ENCODE measurements at regions not wholly inside any gene's neighbourhood (a gene's known extent, or its start where the extent isn't known, plus 50 kb on each side); places are given as distances from the start of the nearest gene placed in this dataset.

DNA sequence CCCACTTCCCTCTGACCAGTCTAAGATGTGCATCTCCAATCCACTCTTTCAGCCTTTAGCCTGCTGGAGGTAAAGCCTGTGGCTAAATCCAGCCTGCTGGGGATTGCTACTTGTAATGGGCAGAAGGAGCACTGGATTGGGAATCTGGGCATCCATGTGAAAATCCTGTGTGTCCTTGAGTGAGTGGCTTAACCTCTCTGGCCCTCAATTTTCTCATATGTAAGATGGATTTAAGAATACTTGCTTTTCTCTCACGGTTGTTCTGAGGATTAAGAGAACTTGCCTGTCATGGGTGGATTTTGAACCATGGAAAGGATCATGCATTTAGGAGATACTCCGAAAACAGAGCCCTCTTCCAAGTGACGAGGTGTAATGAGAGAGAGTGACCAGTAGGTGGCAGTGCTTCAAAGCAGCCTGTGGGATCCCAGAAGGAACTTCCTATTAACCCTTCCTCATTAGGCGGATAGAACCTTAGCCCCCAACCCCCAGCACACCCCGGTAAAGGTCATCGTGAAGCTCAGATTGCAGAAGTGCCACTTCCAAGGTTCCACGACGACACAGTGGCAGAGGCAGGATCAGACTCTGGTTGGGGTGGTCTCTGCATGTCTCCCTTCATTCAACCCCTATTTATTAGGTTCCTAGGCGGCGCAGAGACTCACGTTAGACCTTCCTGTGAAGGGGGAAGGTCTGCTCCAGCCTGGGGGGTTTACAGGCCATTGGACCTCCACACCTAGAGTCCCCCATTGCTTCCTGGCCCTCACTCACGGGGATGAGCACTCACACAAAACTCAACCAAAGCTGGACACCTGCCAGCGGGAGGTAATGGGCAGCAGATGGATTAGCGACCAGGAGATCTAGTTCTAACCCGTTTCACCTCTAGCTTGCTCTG is 68.7 kb upstream of the ZNF618 start:
- Histone ChIP-seq H3K27me3 (no peaks in the 10 kb centered on the region), H3K9me3 (no peaks in the 10 kb centered on the region), H3K4me1 (peaks cover 0 to 10% (median 0%) of the 10 kb centered on the region in 4 donors), H3K4me3 (peak overlapping the region in 2 of 4 donors; percentile 13 to 33), H3K36me3 (no peaks in the 10 kb centered on the region), H3K27ac (no peak overlapping the region)
- TF ChIP-seq, protein P1, sequence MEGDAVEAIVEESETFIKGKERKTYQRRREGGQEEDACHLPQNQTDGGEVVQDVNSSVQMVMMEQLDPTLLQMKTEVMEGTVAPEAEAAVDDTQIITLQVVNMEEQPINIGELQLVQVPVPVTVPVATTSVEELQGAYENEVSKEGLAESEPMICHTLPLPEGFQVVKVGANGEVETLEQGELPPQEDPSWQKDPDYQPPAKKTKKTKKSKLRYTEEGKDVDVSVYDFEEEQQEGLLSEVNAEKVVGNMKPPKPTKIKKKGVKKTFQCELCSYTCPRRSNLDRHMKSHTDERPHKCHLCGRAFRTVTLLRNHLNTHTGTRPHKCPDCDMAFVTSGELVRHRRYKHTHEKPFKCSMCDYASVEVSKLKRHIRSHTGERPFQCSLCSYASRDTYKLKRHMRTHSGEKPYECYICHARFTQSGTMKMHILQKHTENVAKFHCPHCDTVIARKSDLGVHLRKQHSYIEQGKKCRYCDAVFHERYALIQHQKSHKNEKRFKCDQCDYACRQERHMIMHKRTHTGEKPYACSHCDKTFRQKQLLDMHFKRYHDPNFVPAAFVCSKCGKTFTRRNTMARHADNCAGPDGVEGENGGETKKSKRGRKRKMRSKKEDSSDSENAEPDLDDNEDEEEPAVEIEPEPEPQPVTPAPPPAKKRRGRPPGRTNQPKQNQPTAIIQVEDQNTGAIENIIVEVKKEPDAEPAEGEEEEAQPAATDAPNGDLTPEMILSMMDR (IDR thresholded peaks at IDR 0.05) = peak; percentile 47 to 84 (median 78)
- TF ChIP-seq POLR2A (IDR thresholded peaks at IDR 0.05) = no peak
- DNase-seq = peak in 1 of 3 donors; percentile 80

DNA sequence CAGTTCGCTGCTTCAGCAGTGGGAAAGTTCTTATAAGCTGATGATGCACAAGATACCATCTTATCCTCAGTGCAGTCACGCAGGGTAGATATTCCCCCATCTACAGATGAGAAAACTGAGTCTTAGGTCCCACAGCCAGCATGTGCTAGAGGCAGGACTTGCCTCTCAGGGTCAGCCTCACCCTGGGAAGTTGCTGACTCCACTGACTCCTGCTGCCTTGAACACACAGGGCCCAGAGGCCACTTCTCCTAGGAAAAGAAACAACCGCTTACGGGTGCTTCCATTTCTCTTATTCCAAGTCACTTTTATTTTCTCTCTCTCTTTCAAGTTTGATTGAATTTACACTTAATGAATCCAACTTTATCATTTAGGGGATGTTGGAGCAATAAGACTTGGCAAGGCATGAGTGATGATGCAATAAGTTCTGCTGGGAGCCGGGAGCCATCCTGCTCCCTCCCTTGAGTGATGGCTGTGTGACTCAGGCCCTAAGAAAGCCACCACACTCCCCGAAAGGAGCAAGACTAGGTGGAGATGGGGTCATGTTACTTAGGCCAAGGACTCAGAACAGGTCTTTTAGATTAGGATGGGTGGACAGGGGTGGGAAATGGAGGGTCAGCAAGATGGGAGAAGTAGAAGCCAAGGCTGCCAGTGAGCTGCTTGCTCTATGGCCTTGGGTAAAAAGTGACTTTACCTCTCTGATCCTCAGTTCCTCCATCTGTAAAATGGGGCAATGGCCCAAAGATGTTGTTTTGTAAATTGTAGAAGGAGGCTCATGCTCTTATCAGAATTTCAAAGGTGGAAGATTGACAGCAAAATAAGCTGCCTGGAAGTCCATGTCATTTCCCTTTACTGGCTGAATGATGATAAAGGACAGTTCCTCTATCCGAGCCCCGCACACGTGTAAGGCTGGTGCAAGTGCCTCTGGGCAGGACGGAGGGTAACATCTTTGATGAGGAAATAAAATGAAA is 67.4 kb upstream of the ZNF618 start:
- H3K27ac ChIP-seq = no peak overlapping the region
- no peak for DNase-seq
- TF ChIP-seq POLR2A (IDR thresholded peaks at IDR 0.05) = no peak
- TF ChIP-seq, protein P1 (IDR thresholded peaks at IDR 0.05) = no peak

DNA sequence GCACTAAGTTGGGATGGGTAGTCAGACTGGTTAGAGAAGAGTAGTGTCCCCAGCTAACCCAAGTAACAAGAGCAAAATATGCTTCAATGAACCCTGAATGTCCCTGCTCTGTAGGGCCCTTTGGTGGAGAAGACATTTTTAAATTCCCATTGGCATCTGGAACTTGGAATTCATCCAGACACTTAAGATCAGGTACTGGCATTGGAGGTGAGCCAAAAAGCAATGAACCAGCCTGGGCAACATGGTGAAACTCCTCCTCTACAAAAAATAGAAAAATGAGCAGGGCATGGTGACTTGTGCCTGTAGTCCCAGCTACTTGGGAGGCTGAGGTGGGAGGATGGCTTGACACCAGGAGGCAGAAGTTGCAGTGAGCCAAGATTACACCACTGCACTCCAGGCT is 58.9 kb upstream of the ZNF618 start:
- no peak for DNase-seq
- Histone ChIP-seq H3K27ac (no peak overlapping the region), H3K9me3 (no peaks in the 10 kb centered on the region), H3K4me3 (no peak overlapping the region), H3K36me3 (no peaks in the 10 kb centered on the region), H3K4me1 (no peaks in the 10 kb centered on the region), H3K27me3 (no peaks in the 10 kb centered on the region)
- TF ChIP-seq POLR2A (IDR thresholded peaks at IDR 0.05) = no peak
- TF ChIP-seq, protein P1 (IDR thresholded peaks at IDR 0.05) = no peak

More for the DNA sequence above, 67.4 kb upstream of the ZNF618 start:
- H3K4me1 ChIP-seq = peaks cover 0 to 10% (median 0%) of the 10 kb centered on the region in 4 donors
- no peaks in the 10 kb centered on the region for H3K9me3 ChIP-seq
- H3K4me3 ChIP-seq = no peak overlapping the region
- no peaks in the 10 kb centered on the region for H3K27me3 ChIP-seq
- no peaks in the 10 kb centered on the region for H3K36me3 ChIP-seq

DNA sequence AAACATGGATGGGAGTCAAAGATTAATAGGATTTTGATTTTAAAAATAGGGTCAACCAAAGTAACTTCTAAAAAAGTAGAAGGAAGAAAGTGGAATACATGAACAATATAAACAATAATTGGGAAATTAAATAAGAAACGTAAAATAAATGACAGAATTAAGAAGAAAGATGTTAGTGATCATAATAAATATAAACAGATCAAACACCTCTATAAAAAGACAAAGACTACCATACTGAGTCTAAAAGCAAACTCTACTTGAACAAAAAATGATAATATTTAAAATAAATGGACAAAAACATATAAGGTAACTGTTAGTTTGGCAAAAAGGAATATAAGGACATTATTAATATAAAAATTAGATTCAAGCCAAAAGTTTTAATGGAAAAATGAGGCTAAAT is 57.7 kb upstream of the ZNF618 start:
- no peak for TF ChIP-seq POLR2A (IDR thresholded peaks at IDR 0.05)
- TF ChIP-seq, protein P1 (IDR thresholded peaks at IDR 0.05) = no peak
- no peaks in the 10 kb centered on the region for H3K9me3 ChIP-seq

DNA sequence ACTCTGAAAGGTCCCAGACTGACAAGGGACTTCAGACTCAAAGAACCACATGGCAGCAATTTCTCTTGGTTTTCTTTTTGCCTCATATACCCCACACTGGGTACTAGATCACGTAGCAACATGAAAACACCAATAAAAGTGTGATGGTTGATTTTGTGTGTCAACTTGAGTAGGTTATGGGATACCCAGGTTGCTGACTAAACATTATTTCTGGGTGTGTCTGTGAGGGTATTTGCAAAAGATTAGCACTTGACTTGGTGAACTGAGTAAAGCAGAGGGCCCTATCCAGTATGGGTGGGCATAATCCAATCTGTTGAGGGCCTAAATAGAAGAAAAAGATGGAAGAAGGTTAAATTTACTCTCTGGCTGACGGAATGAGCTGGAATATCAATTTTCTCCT is 53.8 kb upstream of the ZNF618 start:
- no peak overlapping the region for H3K27ac ChIP-seq
- DNase-seq = no peak
- TF ChIP-seq, protein P1 (IDR thresholded peaks at IDR 0.05) = no peak
- TF ChIP-seq POLR2A (IDR thresholded peaks at IDR 0.05) = no peak
- H3K4me3 ChIP-seq = no peak overlapping the region
- no peaks in the 10 kb centered on the region for H3K27me3 ChIP-seq
- no peaks in the 10 kb centered on the region for H3K9me3 ChIP-seq
- H3K36me3 ChIP-seq = no peaks in the 10 kb centered on the region
- H3K4me1 ChIP-seq = no peaks in the 10 kb centered on the region

More for the DNA sequence above, 57.7 kb upstream of the ZNF618 start:
- H3K27ac ChIP-seq = no peak overlapping the region
- H3K27me3 ChIP-seq = no peaks in the 10 kb centered on the region
- H3K36me3 ChIP-seq = no peaks in the 10 kb centered on the region
- no peaks in the 10 kb centered on the region for H3K4me1 ChIP-seq
- no peak overlapping the region for H3K4me3 ChIP-seq
- DNase-seq = no peak
